ENCODE measurements at regions not wholly inside any gene's neighbourhood (a gene's known extent, or its start where the extent isn't known, plus 50 kb on each side); places are given as distances from the start of the nearest gene placed in this dataset.

DNA sequence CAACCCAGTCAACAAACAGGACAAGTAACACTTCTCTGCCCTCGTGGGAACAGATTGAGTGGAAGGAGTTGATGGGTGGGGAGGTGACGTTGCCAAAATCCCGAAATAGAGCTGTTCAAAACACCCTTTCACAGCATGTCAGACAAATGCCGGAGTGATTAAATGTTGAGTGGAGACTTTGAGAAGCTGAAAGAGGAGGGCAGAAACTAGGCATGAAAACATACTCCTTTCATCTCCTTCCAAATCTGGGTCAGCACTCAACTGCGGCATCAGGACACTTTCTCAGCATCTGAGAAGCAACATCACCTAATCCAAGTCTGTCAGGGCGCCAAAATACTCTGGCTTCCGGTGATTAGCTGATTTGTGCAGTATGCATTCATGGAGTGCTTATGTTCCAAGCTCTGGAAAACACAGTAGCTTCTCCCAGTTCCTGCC lies 51.5 kb upstream of the MRI1 start:
- no peaks in the 10 kb centered on the region for H3K36me3 Mint-ChIP-seq (ENCODE audit: low read depth)

DNA sequence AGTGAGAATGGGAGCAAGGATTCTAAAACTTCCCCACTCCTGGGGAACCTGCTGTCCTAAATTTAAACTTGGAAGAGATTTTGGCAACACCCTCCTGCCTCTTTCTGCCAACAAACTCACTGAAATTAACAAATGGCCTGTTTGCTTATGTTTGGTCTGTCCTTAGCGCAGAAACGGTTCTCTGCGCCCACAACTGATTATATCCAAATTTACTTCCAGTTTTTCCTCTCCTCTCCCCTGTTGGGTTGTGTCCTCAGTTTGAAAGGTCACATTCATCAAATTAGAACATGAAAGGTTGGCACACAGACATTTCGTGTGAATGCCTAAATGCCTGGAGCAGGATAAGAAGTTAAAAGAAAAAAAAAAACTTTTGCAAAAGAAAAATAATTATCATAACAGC lies 56.4 kb upstream of the MRI1 start:
- Mint-ChIP-seq H3K4me3 (no peak overlapping the region), H3K27ac (no peak overlapping the region), H3K27me3 (ENCODE audit: insufficient read depth) (no peaks in the 10 kb centered on the region), H3K9me3 (peaks cover 6% of the 10 kb centered on the region), H3K4me1 (ENCODE audit: low read depth) (no peaks in the 10 kb centered on the region), H3K36me3 (ENCODE audit: low read depth) (no peaks in the 10 kb centered on the region)
- no peak for DNase-seq (ENCODE audit: low spot score)
- intact Hi-C loops (cut with micrococcal nuclease): no loop called here

More for the DNA sequence above, 51.5 kb upstream of the MRI1 start:
- intact Hi-C loops (cut with micrococcal nuclease): no loop called here
- no peak overlapping the region for H3K27ac Mint-ChIP-seq
- H3K4me3 Mint-ChIP-seq: no peak overlapping the region
- DNase-seq (ENCODE audit: low spot score): no peak
- no peaks in the 10 kb centered on the region for H3K4me1 Mint-ChIP-seq (ENCODE audit: low read depth)
- peaks cover 13% of the 10 kb centered on the region for H3K9me3 Mint-ChIP-seq
- H3K27me3 Mint-ChIP-seq (ENCODE audit: insufficient read depth): peaks cover 4% of the 10 kb centered on the region

DNA sequence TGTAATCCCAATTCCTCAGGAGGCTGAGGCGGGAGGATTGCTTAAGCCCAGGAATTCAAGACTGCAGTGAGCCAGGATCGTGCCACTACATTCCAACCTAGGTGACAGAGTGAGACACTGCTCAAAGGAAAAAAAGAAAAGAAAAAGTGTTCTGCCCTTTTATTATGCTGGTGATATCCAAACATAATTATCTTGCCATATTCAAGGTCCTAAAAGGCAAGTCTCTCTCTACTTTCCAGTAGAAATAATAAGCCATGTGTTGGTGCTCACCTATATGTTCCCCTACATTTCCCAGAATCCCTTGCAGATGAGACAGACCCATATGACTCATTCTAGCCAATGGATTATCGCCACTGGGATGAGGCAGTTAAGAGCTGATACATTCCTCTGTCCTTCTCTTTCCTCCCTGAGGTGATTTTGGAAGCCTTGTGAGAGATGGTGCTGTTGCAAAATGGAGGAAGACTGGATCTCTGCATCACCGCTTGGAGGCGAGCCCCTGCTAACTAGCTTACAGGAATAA lies 58.3 kb upstream of the MRI1 start:
- Mint-ChIP-seq H3K27ac (no peak overlapping the region), H3K27me3 (ENCODE audit: insufficient read depth) (no peaks in the 10 kb centered on the region), H3K9me3 (peaks cover 12% of the 10 kb centered on the region), H3K4me1 (ENCODE audit: low read depth) (no peaks in the 10 kb centered on the region), H3K4me3 (no peak overlapping the region), H3K36me3 (ENCODE audit: low read depth) (no peaks in the 10 kb centered on the region)
- no peak for DNase-seq (ENCODE audit: low spot score)
- intact Hi-C loops (cut with micrococcal nuclease): no loop called here

DNA sequence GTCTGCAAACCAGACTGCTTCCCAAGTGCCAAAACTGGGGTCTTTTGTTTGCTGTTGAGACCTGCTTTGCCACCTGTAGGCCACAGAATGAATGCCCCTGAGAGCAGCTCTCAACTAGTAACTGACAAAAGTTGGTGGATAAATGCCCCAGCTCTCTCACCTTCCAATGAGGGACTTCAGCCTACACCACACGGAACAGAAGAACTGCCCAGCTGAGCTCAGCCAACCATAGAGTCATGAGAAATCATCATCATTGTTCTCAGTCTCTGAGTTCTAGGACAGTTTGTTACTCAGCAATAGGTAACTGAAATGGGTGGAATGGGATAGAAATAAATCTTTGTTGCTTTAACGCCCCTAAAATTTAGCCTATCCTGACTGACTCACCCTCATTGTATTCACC lies 59.1 kb upstream of the MRI1 start:
- no peak overlapping the region for H3K27ac Mint-ChIP-seq
- no peak for DNase-seq (ENCODE audit: low spot score)
- intact Hi-C loops (cut with micrococcal nuclease): no loop called here
- peaks cover 12% of the 10 kb centered on the region for H3K9me3 Mint-ChIP-seq
- no peaks in the 10 kb centered on the region for H3K27me3 Mint-ChIP-seq (ENCODE audit: insufficient read depth)
- no peaks in the 10 kb centered on the region for H3K4me1 Mint-ChIP-seq (ENCODE audit: low read depth)
- H3K4me3 Mint-ChIP-seq: no peak overlapping the region
- no peaks in the 10 kb centered on the region for H3K36me3 Mint-ChIP-seq (ENCODE audit: low read depth)

DNA sequence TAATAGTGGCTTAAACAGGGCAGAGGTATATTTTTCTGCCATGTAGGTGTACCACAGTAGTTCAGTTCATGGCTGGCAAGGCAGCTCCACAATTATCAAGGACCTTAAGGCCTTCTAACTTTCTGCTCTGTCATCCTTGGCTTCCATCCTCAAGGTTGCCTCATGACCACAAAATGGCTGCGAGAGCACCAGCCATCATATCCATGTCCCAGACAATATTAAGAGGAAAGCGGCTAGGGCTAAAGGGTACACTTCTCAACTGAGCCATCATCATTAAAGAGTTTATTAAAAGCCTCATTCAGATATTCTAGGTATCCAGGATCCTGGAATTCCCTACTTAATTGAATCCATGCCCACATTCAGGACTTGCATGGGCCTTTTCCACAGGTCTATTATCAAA lies 62.7 kb upstream of the MRI1 start:
- H3K9me3 Mint-ChIP-seq: peaks cover 12% of the 10 kb centered on the region
- no peak overlapping the region for H3K27ac Mint-ChIP-seq
- no peaks in the 10 kb centered on the region for H3K4me1 Mint-ChIP-seq (ENCODE audit: low read depth)
- H3K36me3 Mint-ChIP-seq (ENCODE audit: low read depth): no peaks in the 10 kb centered on the region
- no peak overlapping the region for H3K4me3 Mint-ChIP-seq
- intact Hi-C loops (cut with micrococcal nuclease): no loop called here
- no peaks in the 10 kb centered on the region for H3K27me3 Mint-ChIP-seq (ENCODE audit: insufficient read depth)
- no peak for DNase-seq (ENCODE audit: low spot score)

DNA sequence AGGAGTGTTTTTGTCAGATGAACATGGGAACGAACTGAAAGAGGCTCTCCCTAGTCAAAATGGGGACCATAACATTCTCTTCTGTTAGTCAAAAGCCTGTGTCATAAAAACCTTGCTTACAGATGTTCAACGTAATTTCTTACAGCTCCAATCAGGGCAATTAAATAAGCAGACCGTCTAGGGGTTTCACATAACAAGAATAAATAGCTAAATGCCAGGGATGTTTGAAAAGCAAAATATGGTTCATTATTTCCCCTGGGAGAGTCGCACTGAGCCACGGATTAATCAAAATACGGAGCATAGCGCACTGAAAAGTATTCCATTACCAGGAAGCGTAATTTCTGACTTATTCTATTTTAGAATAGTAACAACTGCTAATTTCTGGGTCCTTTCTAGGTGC lies 63.7 kb upstream of the MRI1 start:
- DNase-seq (ENCODE audit: low spot score): no peak
- Mint-ChIP-seq H3K36me3 (ENCODE audit: low read depth) (no peaks in the 10 kb centered on the region), H3K27me3 (ENCODE audit: insufficient read depth) (no peaks in the 10 kb centered on the region), H3K9me3 (peaks cover 12% of the 10 kb centered on the region), H3K4me3 (no peak overlapping the region), H3K4me1 (ENCODE audit: low read depth) (no peaks in the 10 kb centered on the region), H3K27ac (no peak overlapping the region)
- intact Hi-C loops (cut with micrococcal nuclease): no loop called here

DNA sequence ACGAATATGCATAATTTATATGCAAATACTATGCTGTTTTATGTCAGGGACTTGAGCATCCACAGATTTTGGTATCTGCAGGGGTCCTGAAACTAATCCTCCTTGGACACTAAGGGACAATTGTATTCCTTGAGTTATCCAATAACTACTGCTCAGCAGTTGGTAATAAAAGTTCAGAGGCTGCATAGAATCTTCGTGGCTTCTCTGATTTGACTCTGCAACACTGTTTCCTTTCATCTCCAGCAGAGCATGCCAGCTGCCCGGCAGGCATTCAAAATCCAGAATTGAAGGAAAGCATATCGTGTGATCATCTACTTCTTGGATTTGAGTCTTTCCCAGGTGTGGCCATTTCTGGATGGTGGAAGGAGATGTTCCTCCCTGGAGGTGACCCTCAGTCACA lies 64.5 kb upstream of the MRI1 start:
- Mint-ChIP-seq H3K4me1 (ENCODE audit: low read depth) (no peaks in the 10 kb centered on the region), H3K36me3 (ENCODE audit: low read depth) (no peaks in the 10 kb centered on the region), H3K9me3 (peaks cover 6% of the 10 kb centered on the region), H3K4me3 (no peak overlapping the region), H3K27me3 (ENCODE audit: insufficient read depth) (no peaks in the 10 kb centered on the region), H3K27ac (no peak overlapping the region)
- DNase-seq (ENCODE audit: low spot score): no peak
- intact Hi-C loops (cut with micrococcal nuclease): no loop called here

DNA sequence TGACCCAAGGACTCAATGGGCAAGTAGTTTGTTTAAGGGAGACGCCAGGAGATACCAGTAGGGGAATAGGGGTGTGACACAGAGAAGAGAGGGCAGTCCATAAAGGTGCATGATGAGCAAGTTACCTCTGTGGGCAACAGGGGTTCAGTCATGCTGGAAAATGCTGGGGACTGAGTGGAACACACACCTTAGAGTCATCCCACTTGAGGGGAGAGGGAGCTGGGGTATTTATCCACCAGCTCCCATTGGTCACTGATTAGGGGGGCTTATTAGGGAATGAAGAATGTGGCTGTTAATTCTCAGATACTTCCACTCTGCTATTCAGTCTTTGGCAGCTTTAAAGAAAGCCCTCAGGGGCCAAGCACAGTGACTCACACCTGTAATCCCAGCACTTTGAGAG lies 67.5 kb upstream of the MRI1 start:
- no peak for DNase-seq (ENCODE audit: low spot score)
- Mint-ChIP-seq H3K36me3 (ENCODE audit: low read depth) (no peaks in the 10 kb centered on the region), H3K4me1 (ENCODE audit: low read depth) (no peaks in the 10 kb centered on the region), H3K27ac (no peak overlapping the region), H3K27me3 (ENCODE audit: insufficient read depth) (no peaks in the 10 kb centered on the region), H3K4me3 (no peak overlapping the region), H3K9me3 (peaks cover 6% of the 10 kb centered on the region)
- intact Hi-C loops (cut with micrococcal nuclease): no loop called here

DNA sequence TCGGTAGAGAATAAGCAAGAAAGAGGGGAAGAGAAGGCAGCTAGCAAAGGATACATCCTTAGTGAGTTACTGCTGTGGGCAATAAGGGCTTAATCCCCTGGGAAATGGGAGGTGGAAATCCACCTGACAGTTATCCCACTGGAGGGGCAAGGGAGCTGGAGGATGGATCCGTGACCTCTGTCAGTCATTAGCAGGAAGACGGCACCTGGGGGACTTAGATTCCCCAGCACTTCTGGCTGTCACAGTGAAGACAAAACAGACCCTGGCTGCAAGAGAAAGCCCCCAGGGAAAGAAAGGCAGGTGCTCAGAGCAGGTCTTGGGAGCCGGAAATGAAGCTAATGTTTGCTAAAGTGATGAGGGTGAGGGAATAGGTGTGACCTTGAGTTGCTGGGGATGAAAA lies 70.4 kb upstream of the MRI1 start:
- Mint-ChIP-seq H3K27ac (no peak overlapping the region), H3K9me3 (no peaks in the 10 kb centered on the region), H3K4me1 (ENCODE audit: low read depth) (no peaks in the 10 kb centered on the region), H3K4me3 (no peak overlapping the region), H3K27me3 (ENCODE audit: insufficient read depth) (no peaks in the 10 kb centered on the region), H3K36me3 (ENCODE audit: low read depth) (no peaks in the 10 kb centered on the region)
- intact Hi-C loops (cut with micrococcal nuclease): no loop called here
- no peak for DNase-seq (ENCODE audit: low spot score)

DNA sequence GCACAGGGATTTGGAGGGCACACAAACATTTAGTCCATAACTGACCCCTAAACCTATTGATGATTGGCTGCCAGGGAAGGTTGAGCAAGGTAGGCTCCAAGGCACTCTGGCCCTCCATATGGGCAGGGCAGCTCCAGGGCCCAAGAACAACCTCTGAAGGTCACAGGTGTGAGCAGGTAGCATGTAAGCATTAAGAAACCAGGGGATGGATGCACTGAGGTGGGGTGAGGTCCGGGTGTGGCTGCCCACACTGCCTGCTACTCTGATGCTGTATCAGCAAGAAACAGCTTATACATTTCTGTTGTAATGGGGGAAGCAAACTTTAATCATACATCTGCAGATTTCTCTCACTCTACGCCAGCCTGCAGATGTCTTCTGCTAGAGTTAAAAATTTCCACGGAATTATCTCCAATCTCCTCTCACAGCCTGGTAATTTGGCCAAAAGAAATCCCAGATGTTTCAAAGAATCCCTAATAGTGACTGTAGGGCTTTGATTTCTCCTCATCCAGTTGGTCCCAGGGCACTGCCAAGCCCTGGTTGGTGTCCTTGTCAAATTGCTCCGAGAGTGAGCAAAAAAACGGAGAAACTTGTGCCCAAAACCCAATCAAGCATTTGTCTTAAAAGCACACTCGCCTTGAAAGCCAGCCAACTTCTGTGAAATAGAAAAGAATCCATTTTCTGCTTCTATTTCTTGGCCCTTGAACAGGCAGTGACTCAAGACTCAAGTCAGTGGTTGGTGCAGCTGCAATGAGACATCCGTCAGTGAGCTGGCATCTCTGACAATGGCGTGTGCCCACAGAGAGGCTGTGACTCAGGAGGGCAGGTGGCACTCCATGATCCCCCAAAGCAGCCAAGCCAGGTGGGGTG lies 72.5 kb upstream of the MRI1 start:
- no peak overlapping the region for H3K27ac Mint-ChIP-seq
- intact Hi-C loops (cut with micrococcal nuclease): no loop called here
- H3K4me3 Mint-ChIP-seq: no peak overlapping the region
- H3K27me3 Mint-ChIP-seq (ENCODE audit: insufficient read depth): no peaks in the 10 kb centered on the region
- no peaks in the 10 kb centered on the region for H3K4me1 Mint-ChIP-seq (ENCODE audit: low read depth)
- DNase-seq (ENCODE audit: low spot score): no peak
- H3K36me3 Mint-ChIP-seq (ENCODE audit: low read depth): no peaks in the 10 kb centered on the region
- no peaks in the 10 kb centered on the region for H3K9me3 Mint-ChIP-seq

DNA sequence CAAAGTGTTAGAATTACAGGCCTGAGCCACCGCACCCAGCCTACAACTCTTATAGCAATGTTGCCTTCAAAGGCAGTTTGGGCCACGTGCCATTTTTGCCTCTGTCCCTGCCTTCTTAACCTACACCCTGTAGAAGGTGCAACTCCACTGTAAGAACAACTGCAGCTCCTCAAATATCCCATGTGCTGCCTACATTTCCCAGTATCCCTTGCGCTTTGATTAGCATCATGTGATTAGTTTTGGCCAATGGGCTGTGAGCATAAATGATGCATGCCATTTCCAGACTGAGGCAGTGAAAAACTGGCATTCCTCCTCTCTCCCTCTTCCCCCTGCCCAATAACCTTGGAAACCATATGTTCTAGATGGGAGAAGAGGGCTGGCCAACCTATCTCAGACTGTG lies 75.2 kb upstream of the MRI1 start:
- Mint-ChIP-seq H3K4me3 (no peak overlapping the region), H3K9me3 (no peaks in the 10 kb centered on the region), H3K4me1 (ENCODE audit: low read depth) (no peaks in the 10 kb centered on the region), H3K27me3 (ENCODE audit: insufficient read depth) (no peaks in the 10 kb centered on the region), H3K36me3 (ENCODE audit: low read depth) (no peaks in the 10 kb centered on the region), H3K27ac (no peak overlapping the region)
- intact Hi-C loops (cut with micrococcal nuclease): no loop called here
- DNase-seq (ENCODE audit: low spot score): no peak

DNA sequence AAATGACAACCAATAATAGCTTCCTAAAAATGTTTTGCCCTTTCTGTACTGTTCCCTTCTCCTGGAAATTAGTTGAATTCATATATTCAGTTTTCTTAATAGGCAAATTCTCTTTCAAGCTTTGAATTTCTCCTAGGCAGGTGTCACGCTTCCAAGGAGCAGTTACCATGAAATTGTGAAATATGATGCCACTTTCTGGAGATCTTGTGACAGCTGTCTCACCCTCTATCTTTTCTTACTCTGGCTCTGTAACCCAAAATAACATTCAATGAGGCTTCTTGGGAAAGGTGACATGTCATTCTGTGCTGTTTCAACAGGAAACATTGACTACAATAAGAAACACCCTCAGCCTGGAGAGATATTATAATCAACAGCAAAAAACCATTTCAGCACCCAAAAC lies 80.3 kb upstream of the MRI1 start:
- H3K27ac Mint-ChIP-seq: no peak overlapping the region

DNA sequence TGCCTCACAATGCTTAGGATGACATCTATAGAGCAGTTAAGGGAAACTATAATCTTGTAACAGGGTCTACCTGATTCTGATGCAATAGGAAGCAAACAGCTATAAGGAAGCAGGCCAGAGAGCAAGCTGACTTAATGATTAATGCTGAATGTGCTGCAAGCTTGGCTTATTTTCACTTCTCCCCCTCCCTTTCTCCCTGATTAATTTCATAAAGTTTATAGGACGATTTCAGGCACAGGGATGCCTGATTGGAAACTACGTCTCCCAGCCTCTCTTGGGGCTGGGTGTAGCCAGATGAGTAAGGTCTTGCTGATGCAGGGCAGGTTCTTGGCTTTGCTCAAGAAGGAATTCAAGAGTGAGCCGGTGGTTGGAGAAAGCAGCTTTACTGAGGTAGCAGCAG lies 82.8 kb upstream of the MRI1 start:
- no peak for DNase-seq (ENCODE audit: low spot score)
- Mint-ChIP-seq H3K9me3 (peaks cover 15% of the 10 kb centered on the region), H3K4me1 (ENCODE audit: low read depth) (no peaks in the 10 kb centered on the region), H3K36me3 (ENCODE audit: low read depth) (no peaks in the 10 kb centered on the region), H3K27ac (no peak overlapping the region), H3K27me3 (ENCODE audit: insufficient read depth) (peaks cover 4% of the 10 kb centered on the region), H3K4me3 (no peak overlapping the region)
- intact Hi-C loops (cut with micrococcal nuclease): no loop called here

More for the DNA sequence above, 80.3 kb upstream of the MRI1 start:
- Mint-ChIP-seq H3K9me3 (peaks cover 8% of the 10 kb centered on the region), H3K4me1 (ENCODE audit: low read depth) (no peaks in the 10 kb centered on the region), H3K27me3 (ENCODE audit: insufficient read depth) (peaks cover 4% of the 10 kb centered on the region), H3K4me3 (no peak overlapping the region), H3K36me3 (ENCODE audit: low read depth) (no peaks in the 10 kb centered on the region)
- intact Hi-C loops (cut with micrococcal nuclease): no loop called here
- DNase-seq (ENCODE audit: low spot score): no peak

All from activated T-helper 1 cell treated with anti-CD3 and anti-CD28 coated beads, Interleukin-12 subunit alpha, Interleukin-12 subunit beta, Interleukin-2, Interleukin-4 antibody, amounts not matched to agents 30 ng/mL and 10 ng/mL and 1 ng/mL, durations not matched to agents 14 hours and 24 hours and 36 hours (primary cell).